Fibroblast of lung (primary cell): ENCODE measurements at regions not wholly inside any gene's neighbourhood (a gene's known extent, or its start where the extent isn't known, plus 50 kb on each side); places are given as distances from the start of the nearest gene placed in this dataset.

ENCODE experiments used
- DNase-seq, 2 donors: peaks; one replicate each; pipeline versions ENCODE4 v3.0.0 to v3.0.0-alpha.2; 2010; ENCODE audit warnings: low read depth in 2 of 2
- H2AFZ ChIP-seq: 2 replicates; pipeline ENCODE4 v1.5.1; 2012; ENCODE audit warnings: low read length, control low read depth, inconsistent platforms
- H3K27ac ChIP-seq: 2 replicates; pipeline ENCODE4 v1.5.1; 2011; ENCODE audit warnings: low read length, control low read depth; ENCODE audit not compliant: insufficient read depth
- H3K27me3 ChIP-seq: 2 replicates; pipeline ENCODE4 v1.5.1; 2011; ENCODE audit warnings: mild to moderate bottlenecking, low read length; ENCODE audit not compliant: control insufficient read depth, insufficient read depth
- H3K36me3 ChIP-seq: 2 replicates; pipeline ENCODE4 v1.5.1; 2011; ENCODE audit warnings: low read length; ENCODE audit not compliant: control insufficient read depth, insufficient read depth
- H3K4me1 ChIP-seq: 2 replicates; pipeline ENCODE4 v1.5.1; 2011; ENCODE audit warnings: low read length; ENCODE audit not compliant: control insufficient read depth, insufficient read depth; ENCODE audit errors: extremely low read depth
- H3K4me2 ChIP-seq: 2 replicates; pipeline ENCODE4 v1.5.1; 2011; ENCODE audit warnings: low read length, control low read depth; ENCODE audit not compliant: insufficient read depth; ENCODE audit errors: extremely low read depth
- H3K4me3 ChIP-seq, 4 experiments: fragments of 200-600 bp in 1 of 4; sonication (generic) in 1 of 4; replicated peaks in 1 of 4; 2 replicates each; pipeline ENCODE4 v1.5.1; 2011 to 2016; ENCODE audit warnings: low read length in 4 of 4, low read depth in 3 of 4, mild to moderate bottlenecking in 3 of 4, control low read depth in 2 of 4, inconsistent platforms in 1 of 4, mixed read lengths in 1 of 4; ENCODE audit not compliant: insufficient read depth in 1 of 4; ENCODE audit errors: control extremely low read depth in 1 of 4
- H3K79me2 ChIP-seq: 2 replicates; pipeline ENCODE4 v1.5.1; 2012; ENCODE audit warnings: mild to moderate bottlenecking, low read length, inconsistent platforms; ENCODE audit not compliant: control insufficient read depth, insufficient read depth
- H3K9ac ChIP-seq: 2 replicates; pipeline ENCODE4 v1.5.1; 2011; ENCODE audit warnings: mild to moderate bottlenecking, low read length, control low read depth; ENCODE audit not compliant: insufficient read depth
- H3K9me3 ChIP-seq: 2 replicates; pipeline ENCODE4 v1.5.1; 2012; ENCODE audit warnings: low read depth, low read length; ENCODE audit not compliant: control insufficient read depth, insufficient read depth
- H4K20me1 ChIP-seq: 2 replicates; pipeline ENCODE4 v1.5.1; 2011; ENCODE audit warnings: low read length; ENCODE audit not compliant: control insufficient read depth, insufficient read depth; ENCODE audit errors: extremely low read depth
- EZH2 ChIP-seq: IDR thresholded peaks from 2 replicates; pipeline ENCODE4 v1.5.1; 2012; ENCODE audit warnings: low read length, control low read depth, mild to moderate bottlenecking; ENCODE audit errors: missing control alignments
- TF ChIP-seq, protein P1 (sequence below), 2 donors: IDR thresholded peaks in 1 of 2; conservative IDR thresholded peaks in 1 of 2; 1 replicate in 1 of 2; 2 replicates in 1 of 2; pipeline ENCODE4 v1.5.1; 2011 to 2012; ENCODE audit warnings: low read length in 2 of 2, control low read depth in 1 of 2, inconsistent platforms in 1 of 2, low read depth in 1 of 2, mild to moderate bottlenecking in 1 of 2

DNA sequence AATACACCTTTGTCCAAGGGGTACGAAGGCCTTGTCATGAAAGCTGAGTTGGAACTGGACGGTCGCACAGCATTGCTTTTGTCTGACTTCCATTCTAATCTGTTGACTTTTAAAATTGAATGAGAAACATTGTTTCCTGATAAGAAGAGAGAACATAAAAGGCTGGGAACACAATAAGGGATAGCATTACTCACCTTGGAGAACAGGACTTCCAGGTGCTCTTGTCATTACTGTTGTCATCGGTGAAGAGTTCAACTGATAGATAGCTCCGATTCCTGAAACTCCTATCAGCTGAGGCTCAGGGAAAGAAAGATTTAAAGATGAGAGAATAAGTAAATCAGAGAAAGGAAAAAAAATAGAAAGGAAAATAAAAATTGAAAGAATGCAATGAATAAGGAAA, 351.1 kb downstream of the KCNJ2 start:
- TF ChIP-seq EZH2 = no peak
- TF ChIP-seq, protein P1, sequence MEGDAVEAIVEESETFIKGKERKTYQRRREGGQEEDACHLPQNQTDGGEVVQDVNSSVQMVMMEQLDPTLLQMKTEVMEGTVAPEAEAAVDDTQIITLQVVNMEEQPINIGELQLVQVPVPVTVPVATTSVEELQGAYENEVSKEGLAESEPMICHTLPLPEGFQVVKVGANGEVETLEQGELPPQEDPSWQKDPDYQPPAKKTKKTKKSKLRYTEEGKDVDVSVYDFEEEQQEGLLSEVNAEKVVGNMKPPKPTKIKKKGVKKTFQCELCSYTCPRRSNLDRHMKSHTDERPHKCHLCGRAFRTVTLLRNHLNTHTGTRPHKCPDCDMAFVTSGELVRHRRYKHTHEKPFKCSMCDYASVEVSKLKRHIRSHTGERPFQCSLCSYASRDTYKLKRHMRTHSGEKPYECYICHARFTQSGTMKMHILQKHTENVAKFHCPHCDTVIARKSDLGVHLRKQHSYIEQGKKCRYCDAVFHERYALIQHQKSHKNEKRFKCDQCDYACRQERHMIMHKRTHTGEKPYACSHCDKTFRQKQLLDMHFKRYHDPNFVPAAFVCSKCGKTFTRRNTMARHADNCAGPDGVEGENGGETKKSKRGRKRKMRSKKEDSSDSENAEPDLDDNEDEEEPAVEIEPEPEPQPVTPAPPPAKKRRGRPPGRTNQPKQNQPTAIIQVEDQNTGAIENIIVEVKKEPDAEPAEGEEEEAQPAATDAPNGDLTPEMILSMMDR (conservative IDR thresholded peaks at IDR 0.05 in 1 of 2, IDR thresholded peaks at IDR 0.05 in 1 of 2; ENCODE audit: low read depth in 1 of 2, low read length in 2 of 2) = no peak
- no peaks in the 10 kb centered on the region for H3K36me3 ChIP-seq
- no peak for DNase-seq
- no peaks in the 10 kb centered on the region for H3K79me2 ChIP-seq
- H3K4me3 ChIP-seq = no peak overlapping the region
- no peak overlapping the region for H3K4me2 ChIP-seq
- no peaks in the 10 kb centered on the region for H3K4me1 ChIP-seq
- no peak overlapping the region for H2AFZ ChIP-seq
- no peak overlapping the region for H3K9ac ChIP-seq
- no peaks in the 10 kb centered on the region for H4K20me1 ChIP-seq
- H3K9me3 ChIP-seq = no peaks in the 10 kb centered on the region
- no peaks in the 10 kb centered on the region for H3K27me3 ChIP-seq
- no peak overlapping the region for H3K27ac ChIP-seq

GRCh38 chr17:70520956-70521355, 351.6 kb downstream of the KCNJ2 start:
- no peaks in the 10 kb centered on the region for H3K27me3 ChIP-seq
- no peaks in the 10 kb centered on the region for H4K20me1 ChIP-seq
- H2AFZ ChIP-seq = no peak overlapping the region
- no peaks in the 10 kb centered on the region for H3K36me3 ChIP-seq
- no peaks in the 10 kb centered on the region for H3K9me3 ChIP-seq
- H3K4me2 ChIP-seq = no peak overlapping the region
- DNase-seq = no peak
- no peak overlapping the region for H3K9ac ChIP-seq
- no peak overlapping the region for H3K27ac ChIP-seq
- TF ChIP-seq, protein P1 (conservative IDR thresholded peaks at IDR 0.05 in 1 of 2, IDR thresholded peaks at IDR 0.05 in 1 of 2; ENCODE audit: low read depth in 1 of 2, low read length in 2 of 2) = no peak
- no peak for TF ChIP-seq EZH2
- no peak overlapping the region for H3K4me3 ChIP-seq
- no peaks in the 10 kb centered on the region for H3K4me1 ChIP-seq
- H3K79me2 ChIP-seq = no peaks in the 10 kb centered on the region

GRCh38 chr17:70521821-70522256, 352.5 kb downstream of the KCNJ2 start:
- no peaks in the 10 kb centered on the region for H3K79me2 ChIP-seq

More at GRCh38 chr17:70521821-70522256, 352.5 kb downstream of the KCNJ2 start:
- H3K36me3 ChIP-seq = no peaks in the 10 kb centered on the region
- H4K20me1 ChIP-seq = no peaks in the 10 kb centered on the region
- no peak overlapping the region for H3K27ac ChIP-seq
- H3K4me2 ChIP-seq = no peak overlapping the region
- no peaks in the 10 kb centered on the region for H3K27me3 ChIP-seq
- no peaks in the 10 kb centered on the region for H3K4me1 ChIP-seq
- no peaks in the 10 kb centered on the region for H3K9me3 ChIP-seq
- H3K4me3 ChIP-seq = no peak overlapping the region
- TF ChIP-seq, protein P1 (conservative IDR thresholded peaks at IDR 0.05 in 1 of 2, IDR thresholded peaks at IDR 0.05 in 1 of 2; ENCODE audit: low read depth in 1 of 2, low read length in 2 of 2) = no peak
- no peak for TF ChIP-seq EZH2
- DNase-seq = peak; percentile 60 to 78
- no peak overlapping the region for H3K9ac ChIP-seq
- no peak overlapping the region for H2AFZ ChIP-seq
